GM12878 (cell line): ENCODE measurements at regions not wholly inside any gene's neighbourhood (a gene's known extent, or its start where the extent isn't known, plus 50 kb on each side); places are given as distances from the start of the nearest gene placed in this dataset.

Source experiments
- ATAC-seq: fragments of 200-7000 bp; cut with Tn5 transposase; 3 replicates; pipeline ENCODE4 v1.9.1; 2020; ENCODE audit warnings: mild to moderate bottlenecking, moderate library complexity
- BruUV-seq: library from RNA; stranded (reverse); fragments of 400-500 nt; replicated peaks from 2 replicates; lab custom pipeline; 2021; lab: Mats Ljungman, UMichigan
- CTCF ChIA-PET: fragments of 300-600 bp; sonication (Branson Sonifier 250); formaldehyde crosslinking; extraction: SDS; loops from one replicate; lab custom pipeline; 2021; ENCODE audit warnings: inconsistent platforms; lab: Yijun Ruan, JAX
- POLR2A ChIA-PET: fragments of 350-600 bp; formaldehyde crosslinking; extraction: SDS; loops from one replicate; lab custom pipeline; 2021; ENCODE audit warnings: inconsistent platforms; lab: Charles Lee
- RAD21 ChIA-PET: fragments of 300-600 bp; sonication (Branson Sonifier 250); formaldehyde crosslinking; loops from one replicate; lab custom pipeline; 2023; ENCODE audit warnings: antibody characterized with exemption; ENCODE audit not compliant: unreplicated experiment; lab: Charles Lee
- SMC1A ChIA-PET: fragments of 300-600 bp; sonication (Branson Sonifier 250); formaldehyde crosslinking; loops from one replicate; lab custom pipeline; 2023; ENCODE audit not compliant: unreplicated experiment, uncharacterized antibody; lab: Charles Lee
- DNase-seq: peaks from one replicate; pipeline ENCODE4 v3.0.0-alpha.2; 2011; ENCODE audit warnings: low read depth, low spot score
- FAIRE-seq: peaks from 3 replicates; lab custom pipeline; 2011; peaks lifted over from hg19 to GRCh38; lab: Jason Lieb, UNC
- H2AFZ ChIP-seq: 2 replicates; pipeline ENCODE4 v1.6.0; 2011; ENCODE audit warnings: low read depth, low read length, control low read depth; ENCODE audit not compliant: control insufficient read depth
- H3K27ac ChIP-seq: 2 replicates; pipeline ENCODE4 v1.5.1; 2011; ENCODE audit warnings: control low read depth; ENCODE audit not compliant: control insufficient read depth, insufficient read depth
- H3K27me3 ChIP-seq, 2 experiments: replicated peaks in 1 of 2; 2 replicates each; pipeline versions ENCODE4 v1.6.0 to v1.6.1; 2011; ENCODE audit warnings: low read length in 1 of 2; ENCODE audit not compliant: control insufficient read depth in 2 of 2, insufficient read depth in 2 of 2
- H3K36me3 ChIP-seq, 2 experiments: 2 replicates each; pipeline ENCODE4 v1.5.1; 2011; ENCODE audit warnings: low read length in 1 of 2; ENCODE audit not compliant: control insufficient read depth in 2 of 2, insufficient read depth in 2 of 2
- H3K4me1 ChIP-seq: 2 replicates; pipeline ENCODE4 v1.6.1; 2011; ENCODE audit warnings: mild to moderate bottlenecking, low read length, moderate library complexity, mixed read lengths; ENCODE audit not compliant: control insufficient read depth, insufficient read depth
- H3K4me2 ChIP-seq: 2 replicates; pipeline ENCODE4 v1.6.0; 2011; ENCODE audit warnings: control low read depth; ENCODE audit not compliant: control insufficient read depth, insufficient read depth
- H3K4me3 ChIP-seq: fragments of 200-600 bp; sonication (generic); 2 replicates; pipeline ENCODE4 v1.5.1; 2016
- H3K79me2 ChIP-seq: 2 replicates; pipeline ENCODE4 v1.6.0; 2011; ENCODE audit warnings: low read length; ENCODE audit not compliant: control insufficient read depth, insufficient read depth
- H3K9ac ChIP-seq: 2 replicates; pipeline ENCODE4 v1.8.0; 2011; ENCODE audit warnings: low read length, control low read depth, mixed read lengths; ENCODE audit not compliant: control insufficient read depth, insufficient read depth
- H3K9me3 ChIP-seq: replicated peaks from 3 replicates; pipeline ENCODE4 v1.5.1; 2011; ENCODE audit warnings: mild to moderate bottlenecking, low read length; ENCODE audit not compliant: control insufficient read depth, insufficient read depth
- H4K20me1 ChIP-seq: 2 replicates; pipeline ENCODE4 v1.6.0; 2011; ENCODE audit not compliant: control insufficient read depth, insufficient read depth
- KDM1A ChIP-seq: fragments of 200-600 bp; sonication (generic); IDR thresholded peaks from 2 replicates; pipeline ENCODE4 v1.6.1; 2016; ENCODE audit warnings: borderline replicate concordance
- MTA3 ChIP-seq: IDR thresholded peaks from 2 replicates; pipeline ENCODE4 v1.6.1; 2012; ENCODE audit warnings: low read length, inconsistent platforms, borderline replicate concordance
- NBN ChIP-seq: fragments of 450-650 bp; IDR thresholded peaks from 2 replicates; pipeline ENCODE4 v1.6.1; 2016
- NR2C1 ChIP-seq: fragments of 450-650 bp; IDR thresholded peaks from 2 replicates; pipeline ENCODE4 v1.6.1; 2017; ENCODE audit warnings: antibody characterized with exemption, mild to moderate bottlenecking, moderate library complexity
- POLR2AphosphoS2 ChIP-seq: IDR thresholded peaks from 2 replicates; pipeline ENCODE4 v1.6.1; 2011; ENCODE audit warnings: low read depth, mild to moderate bottlenecking, low read length, improper control_type of control experiment, moderate library complexity
- RB1 ChIP-seq: fragments of 450-650 bp; formaldehyde crosslinking; IDR thresholded peaks from 2 replicates; pipeline ENCODE4 v1.6.1; 2017; ENCODE audit warnings: mild to moderate bottlenecking, borderline replicate concordance
- RUNX3 ChIP-seq: IDR thresholded peaks from 2 replicates; pipeline ENCODE4 v1.6.1; 2012; ENCODE audit warnings: low read length, inconsistent platforms
- SIN3A ChIP-seq: IDR thresholded peaks from 2 replicates; pipeline ENCODE4 v1.6.1; 2012; ENCODE audit warnings: low read depth, low read length, improper control_type of control experiment
- SMAD5 ChIP-seq: IDR thresholded peaks from 2 replicates; pipeline ENCODE4 v1.6.1; 2016; ENCODE audit warnings: antibody characterized with exemption, low read depth
- SREBF2 ChIP-seq: IDR thresholded peaks from 2 replicates; pipeline ENCODE4 v1.6.1; 2012; ENCODE audit warnings: mild to moderate bottlenecking, low read length
- SRF ChIP-seq, 2 experiments: IDR thresholded peaks; 2 replicates each; pipeline ENCODE4 v1.6.1; 2011; ENCODE audit warnings: low read depth in 2 of 2, low read length in 2 of 2, mild to moderate bottlenecking in 1 of 2, moderate library complexity in 1 of 2
- STAT1 ChIP-seq: fragments of 450-650 bp; conservative IDR thresholded peaks from 2 replicates; pipeline ENCODE4 v1.6.1; 2014; ENCODE audit warnings: antibody characterized with exemption, mild to moderate bottlenecking
- ZBTB40 ChIP-seq: fragments of 450-650 bp; IDR thresholded peaks from 2 replicates; pipeline ENCODE4 v1.6.1; 2016; ENCODE audit warnings: mild to moderate bottlenecking, moderate library complexity, borderline replicate concordance
- ZNF274 ChIP-seq: IDR thresholded peaks from one replicate; pipeline ENCODE4 v1.8.0; 2011; ENCODE audit not compliant: insufficient read length, insufficient read depth
- WGBS: methylation state at CpG from one replicate; pipeline ENCODE4 v1.1.6; 2016; ENCODE audit warnings: low lambda C conversion rate; ENCODE audit not compliant: insufficient replicate concordance, insufficient coverage; ENCODE audit errors: missing lambda C conversion rate; 5-methylcytosine and 5-hydroxymethylcytosine counted together
- in situ Hi-C: fragments of 300-500 bp; cut with MboI; formaldehyde crosslinking; loops from 9 replicates; pipeline ENCODE4 v1.14.3; 2018; ENCODE audit warnings: mixed read lengths
- intact Hi-C: fragments of 100-400 bp; cut with micrococcal nuclease; formaldehyde crosslinking; loops from one replicate; pipeline ENCODE4 v1.14.2; 2022; ENCODE audit not compliant: unreplicated experiment
- TF ChIP-seq, protein P1 (sequence below): fragments of 450-650 bp; IDR thresholded peaks from 2 replicates; pipeline ENCODE4 v1.6.1; 2014; ENCODE audit warnings: mild to moderate bottlenecking
- TF ChIP-seq, protein P2 (sequence below): fragments of 450-650 bp; IDR thresholded peaks from 2 replicates; pipeline ENCODE4 v1.6.1; 2017; ENCODE audit warnings: antibody characterized with exemption, mild to moderate bottlenecking, moderate library complexity
- TF ChIP-seq, protein P3 (sequence below), 3 experiments: IDR thresholded peaks in 2 of 3; conservative IDR thresholded peaks in 1 of 3; 2 replicates each; pipeline ENCODE4 v1.5.1; 2011; ENCODE audit warnings: low read depth in 3 of 3, low read length in 3 of 3, mild to moderate bottlenecking in 3 of 3, control low read depth in 2 of 3, moderate library complexity in 2 of 3, inconsistent platforms in 1 of 3, mixed read lengths in 1 of 3; ENCODE audit not compliant: control insufficient read depth in 2 of 3, insufficient read depth in 1 of 3; ENCODE audit errors: extremely low read depth in 1 of 3

GRCh38 chr12:53866727-53867126, 71.9 kb upstream of the HOXC13 start:
- POLR2A ChIA-PET = no interaction called here
- Histone ChIP-seq H3K4me2 (no peak overlapping the region), H3K27ac (no peak overlapping the region), H3K4me3 (no peak overlapping the region), H3K27me3 (no peaks in the 10 kb centered on the region), H3K9ac (no peak overlapping the region), H4K20me1 (no peaks in the 10 kb centered on the region), H3K79me2 (no peaks in the 10 kb centered on the region), H3K9me3 (no peaks in the 10 kb centered on the region), H3K36me3 (no peaks in the 10 kb centered on the region), H3K4me1 (no peaks in the 10 kb centered on the region), H2AFZ (no peak overlapping the region)
- ATAC-seq (no peak), FAIRE-seq (no peak), DNase-seq (no peak)
- WGBS = 19% methylated on average over 3 of the region's 3 CpGs
- RAD21 ChIA-PET = no interaction called here
- no TSS peak for BruUV-seq
- CTCF ChIA-PET = no interaction called here
- intact Hi-C loops = no loop called here
- in situ Hi-C loops = no loop called here
- SMC1A ChIA-PET = no interaction called here
- TF ChIP-seq, protein P1, sequence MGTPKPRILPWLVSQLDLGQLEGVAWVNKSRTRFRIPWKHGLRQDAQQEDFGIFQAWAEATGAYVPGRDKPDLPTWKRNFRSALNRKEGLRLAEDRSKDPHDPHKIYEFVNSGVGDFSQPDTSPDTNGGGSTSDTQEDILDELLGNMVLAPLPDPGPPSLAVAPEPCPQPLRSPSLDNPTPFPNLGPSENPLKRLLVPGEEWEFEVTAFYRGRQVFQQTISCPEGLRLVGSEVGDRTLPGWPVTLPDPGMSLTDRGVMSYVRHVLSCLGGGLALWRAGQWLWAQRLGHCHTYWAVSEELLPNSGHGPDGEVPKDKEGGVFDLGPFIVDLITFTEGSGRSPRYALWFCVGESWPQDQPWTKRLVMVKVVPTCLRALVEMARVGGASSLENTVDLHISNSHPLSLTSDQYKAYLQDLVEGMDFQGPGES = no peak
- TF ChIP-seq POLR2AphosphoS2 (no peak), SREBF2 (no peak), SMAD5 (no peak), STAT1 (no peak), SIN3A (no peak), RUNX3 (no peak), ZNF274 (no peak), NR2C1 (no peak), KDM1A (no peak), RB1 (no peak), NBN (no peak), ZBTB40 (no peak), SRF (IDR thresholded peaks at IDR 0.05; ENCODE audit: low read depth in 2 of 2, low read length in 2 of 2) (no peak), MTA3 (no peak)
- TF ChIP-seq, protein P2, sequence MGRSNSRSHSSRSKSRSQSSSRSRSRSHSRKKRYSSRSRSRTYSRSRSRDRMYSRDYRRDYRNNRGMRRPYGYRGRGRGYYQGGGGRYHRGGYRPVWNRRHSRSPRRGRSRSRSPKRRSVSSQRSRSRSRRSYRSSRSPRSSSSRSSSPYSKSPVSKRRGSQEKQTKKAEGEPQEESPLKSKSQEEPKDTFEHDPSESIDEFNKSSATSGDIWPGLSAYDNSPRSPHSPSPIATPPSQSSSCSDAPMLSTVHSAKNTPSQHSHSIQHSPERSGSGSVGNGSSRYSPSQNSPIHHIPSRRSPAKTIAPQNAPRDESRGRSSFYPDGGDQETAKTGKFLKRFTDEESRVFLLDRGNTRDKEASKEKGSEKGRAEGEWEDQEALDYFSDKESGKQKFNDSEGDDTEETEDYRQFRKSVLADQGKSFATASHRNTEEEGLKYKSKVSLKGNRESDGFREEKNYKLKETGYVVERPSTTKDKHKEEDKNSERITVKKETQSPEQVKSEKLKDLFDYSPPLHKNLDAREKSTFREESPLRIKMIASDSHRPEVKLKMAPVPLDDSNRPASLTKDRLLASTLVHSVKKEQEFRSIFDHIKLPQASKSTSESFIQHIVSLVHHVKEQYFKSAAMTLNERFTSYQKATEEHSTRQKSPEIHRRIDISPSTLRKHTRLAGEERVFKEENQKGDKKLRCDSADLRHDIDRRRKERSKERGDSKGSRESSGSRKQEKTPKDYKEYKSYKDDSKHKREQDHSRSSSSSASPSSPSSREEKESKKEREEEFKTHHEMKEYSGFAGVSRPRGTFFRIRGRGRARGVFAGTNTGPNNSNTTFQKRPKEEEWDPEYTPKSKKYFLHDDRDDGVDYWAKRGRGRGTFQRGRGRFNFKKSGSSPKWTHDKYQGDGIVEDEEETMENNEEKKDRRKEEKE = no peak
- TF ChIP-seq, protein P3, sequence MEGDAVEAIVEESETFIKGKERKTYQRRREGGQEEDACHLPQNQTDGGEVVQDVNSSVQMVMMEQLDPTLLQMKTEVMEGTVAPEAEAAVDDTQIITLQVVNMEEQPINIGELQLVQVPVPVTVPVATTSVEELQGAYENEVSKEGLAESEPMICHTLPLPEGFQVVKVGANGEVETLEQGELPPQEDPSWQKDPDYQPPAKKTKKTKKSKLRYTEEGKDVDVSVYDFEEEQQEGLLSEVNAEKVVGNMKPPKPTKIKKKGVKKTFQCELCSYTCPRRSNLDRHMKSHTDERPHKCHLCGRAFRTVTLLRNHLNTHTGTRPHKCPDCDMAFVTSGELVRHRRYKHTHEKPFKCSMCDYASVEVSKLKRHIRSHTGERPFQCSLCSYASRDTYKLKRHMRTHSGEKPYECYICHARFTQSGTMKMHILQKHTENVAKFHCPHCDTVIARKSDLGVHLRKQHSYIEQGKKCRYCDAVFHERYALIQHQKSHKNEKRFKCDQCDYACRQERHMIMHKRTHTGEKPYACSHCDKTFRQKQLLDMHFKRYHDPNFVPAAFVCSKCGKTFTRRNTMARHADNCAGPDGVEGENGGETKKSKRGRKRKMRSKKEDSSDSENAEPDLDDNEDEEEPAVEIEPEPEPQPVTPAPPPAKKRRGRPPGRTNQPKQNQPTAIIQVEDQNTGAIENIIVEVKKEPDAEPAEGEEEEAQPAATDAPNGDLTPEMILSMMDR (IDR thresholded peaks at IDR 0.05 in 2 of 3, conservative IDR thresholded peaks at IDR 0.05 in 1 of 3; ENCODE audit: control insufficient read depth in 2 of 3, extremely low read depth in 1 of 3, insufficient read depth in 1 of 3, low read depth in 3 of 3, low read length in 3 of 3) = no peak
